ENCODE measurements at regions not wholly inside any gene's neighbourhood (a gene's known extent, or its start where the extent isn't known, plus 50 kb on each side); places are given as distances from the start of the nearest gene placed in this dataset.

GRCh38 chr21:29989634-29990234 is 49.9 kb upstream of the GRIK1 start:
- Histone ChIP-seq H2BK120ac (ENCODE audit: low read depth, low read length) (no peak overlapping the region), H4K5ac (ENCODE audit: low read depth, low read length) (no peak overlapping the region), H2AFZ (replicated peaks; ENCODE audit: low read length, poor library complexity) (no peak overlapping the region), H2BK5ac (ENCODE audit: low read depth, low read length, poor library complexity, severe bottlenecking) (no peak overlapping the region), H3K4me2 (ENCODE audit: low read depth, low read length) (no peak overlapping the region), H3K79me1 (ENCODE audit: low read depth in 1 of 2, low read length in 2 of 2) (no peaks in the 10 kb centered on the region), H3K36me3 (ENCODE audit: control insufficient read depth, insufficient read depth, low read length) (no peaks in the 10 kb centered on the region), H2AK5ac (ENCODE audit: low read depth, low read length) (no peak overlapping the region), H3K27ac (ENCODE audit: insufficient read depth, low read length) (no peak overlapping the region), H2BK15ac (ENCODE audit: low read depth, low read length) (no peak overlapping the region), H3K4ac (ENCODE audit: low read depth, low read length) (no peak overlapping the region), H3K18ac (ENCODE audit: low read depth, low read length) (no peak overlapping the region), H4K91ac (ENCODE audit: insufficient read depth, low read depth, low read length) (no peak overlapping the region), H4K8ac (ENCODE audit: low read depth in 2 of 2, low read length in 2 of 2) (no peak overlapping the region), H3K9me3 (ENCODE audit: control insufficient read depth, insufficient read depth, low read length) (peaks cover 7% of the 10 kb centered on the region; the same call in 1 of the 2 replicates), H3K4me3 (ENCODE audit: insufficient read depth, low read depth, low read length) (no peak overlapping the region), H2BK20ac (ENCODE audit: low read depth, low read length) (no peak overlapping the region), H3K23ac (ENCODE audit: low read depth, low read length) (no peak overlapping the region), H3K9me1 (ENCODE audit: insufficient read depth, low read length) (no peaks in the 10 kb centered on the region), H3K27me3 (ENCODE audit: control insufficient read depth, insufficient read depth, low read length) (no peaks in the 10 kb centered on the region), H3K56ac (ENCODE audit: extremely low read depth, insufficient read depth, low read length) (no peak overlapping the region), H3K9ac (ENCODE audit: low read depth, low read length) (no peak overlapping the region), H3K14ac (replicated peaks; ENCODE audit: low read depth, low read length) (no peak overlapping the region), H4K20me1 (ENCODE audit: insufficient read depth, low read length) (no peaks in the 10 kb centered on the region), H2AK9ac (replicated peaks; ENCODE audit: low read depth, low read length, poor library complexity) (no peak overlapping the region), H3K4me1 (ENCODE audit: control insufficient read depth, insufficient read depth, low read length) (no peaks in the 10 kb centered on the region)
- dilution Hi-C loops (cut with HindIII; ENCODE audit: low sequenced_read_pairs, unreplicated experiment): no loop called here
- 100% methylated on average over 1 of the region's 3 CpGs; no CpG with 5 or more reads in 1 of the 2 experiments for whole genome bisulfite sequencing, 2 experiments (ENCODE audit: extremely low coverage in 2 of 2, insufficient read length in 1 of 2)
- ATAC-seq (ENCODE audit: low read depth) (no peak), DNase-seq (no peak)
- CTCF ChIA-PET: no interaction called here
- intact Hi-C loops (cut with micrococcal nuclease): no loop called here
- TF ChIP-seq MAFK (IDR thresholded peaks at IDR 0.05; ENCODE audit: low read depth, low read length) (no peak), CEBPB (IDR thresholded peaks at IDR 0.05; ENCODE audit: low read depth, low read length) (peak; percentile 25; the same call in 1 of the 2 replicates)
- in situ Hi-C loops (cut with MboI; ENCODE audit: low sequenced_read_pairs): no loop called here
- POLR2A ChIA-PET (ENCODE audit: unreplicated experiment): no interaction called here
- BruUV-seq (replicated peaks): no TSS peak
